ENCODE measurements at regions not wholly inside any gene's neighbourhood (a gene's known extent, or its start where the extent isn't known, plus 50 kb on each side); places are given as distances from the start of the nearest gene placed in this dataset.

- no CpG with 5 or more reads among the region's 6 CpGs for WGBS (ENCODE audit: extremely low coverage, insufficient read length, low lambda C conversion rate)
- no peak overlapping the region for H3K4me3 Mint-ChIP-seq
- no peak overlapping the region for H3K27ac ChIP-seq (ENCODE audit: insufficient read length, low read depth, low read length)
- H3K27me3 ChIP-seq (ENCODE audit: insufficient read depth, low read length): no peaks in the 10 kb centered on the region
- H3K27me3 Mint-ChIP-seq (ENCODE audit: low read depth): no peaks in the 10 kb centered on the region
- H3K23me2 ChIP-seq (ENCODE audit: insufficient read length, low read depth, low read length, poor library complexity, severe bottlenecking): no peaks in the 10 kb centered on the region
- H3K36me3 Mint-ChIP-seq (ENCODE audit: insufficient read depth in 1 of 3, low read depth in 3 of 3): peaks cover 0 to 2% (median 0%) of the 10 kb centered on the region in 3 experiments; a peak in 3 of 7 replicates
- H2AFZ ChIP-seq (ENCODE audit: low read length): no peak overlapping the region
- peaks cover under 1% of the 10 kb centered on the region; the same call in 1 of the 2 replicates for H3K4me1 ChIP-seq (ENCODE audit: insufficient read depth, low read length)
- H4K91ac ChIP-seq (ENCODE audit: insufficient read length, low read depth, low read length): no peak overlapping the region
- no peak overlapping the region for H3T11ph ChIP-seq (ENCODE audit: low read length)
- no peak overlapping the region for H3K56ac ChIP-seq (ENCODE audit: insufficient read length, low read depth, low read length)
- H3K79me2 ChIP-seq (ENCODE audit: insufficient read depth, low read length): no peaks in the 10 kb centered on the region
- H3K23ac ChIP-seq (ENCODE audit: insufficient read length, low read depth, low read length): no peak overlapping the region
- no peak overlapping the region for H2BK120ac ChIP-seq (ENCODE audit: low read depth, low read length, poor library complexity, severe bottlenecking)
- H3K14ac ChIP-seq (ENCODE audit: insufficient read depth, low read length): no peak overlapping the region
- no peak overlapping the region for H3K4ac ChIP-seq (ENCODE audit: low read depth, low read length)
- H2BK5ac ChIP-seq (ENCODE audit: insufficient read length, low read length): no peak overlapping the region
- H2BK15ac ChIP-seq (ENCODE audit: low read depth, low read length): no peak overlapping the region
- no peak overlapping the region for H4K5ac ChIP-seq (ENCODE audit: insufficient read length, low read depth, low read length)
- peaks cover 10 to 17% of the 10 kb centered on the region in 2 experiments for H3K4me1 Mint-ChIP-seq
- TF ChIP-seq CTCF (conservative IDR thresholded peaks at IDR 0.05): no peak
- no peak overlapping the region for H3K4me2 ChIP-seq (ENCODE audit: insufficient read depth, insufficient read length, low read length)
- no peak overlapping the region for H3K27ac Mint-ChIP-seq
- H3K9me3 ChIP-seq (ENCODE audit: control insufficient read depth, low read depth, low read length): no peaks in the 10 kb centered on the region
- H2BK20ac ChIP-seq (ENCODE audit: low read depth, low read length, poor library complexity, severe bottlenecking): no peak overlapping the region
- DNase-seq: no peak
- no peak overlapping the region for H2BK12ac ChIP-seq (ENCODE audit: insufficient read length, low read depth, low read length)
- H4K20me1 ChIP-seq (ENCODE audit: control insufficient read depth, insufficient read depth, insufficient read length): no peaks in the 10 kb centered on the region
- no peaks in the 10 kb centered on the region for H3K79me1 ChIP-seq (ENCODE audit: insufficient read depth, low read depth, low read length, poor library complexity, severe bottlenecking)
- no peak overlapping the region for H4K8ac ChIP-seq (replicated peaks; ENCODE audit: insufficient read length, low read depth, low read length)
- no peak overlapping the region for H3K18ac ChIP-seq (ENCODE audit: insufficient read length, low read depth, low read length)
- no peak overlapping the region for H3K9ac ChIP-seq (ENCODE audit: extremely low read depth, insufficient read length, low read length)
- H2AK5ac ChIP-seq (ENCODE audit: insufficient read length, low read length): no peak overlapping the region
- H3K9me3 Mint-ChIP-seq: peaks cover 2 to 3% of the 10 kb centered on the region in 2 experiments; a peak in 2 of 5 replicates
These were observed 282.3 kb upstream of the MEX3C start for GRCh38 chr18:51479736-51480135.
